Osteocyte (in vitro differentiated cells): ENCODE measurements at regions not wholly inside any gene's neighbourhood (a gene's known extent, or its start where the extent isn't known, plus 50 kb on each side); places are given as distances from the start of the nearest gene placed in this dataset.
"Not testable (repeated sequence)": the region's sequence is repeated elsewhere in the genome, so short reads cannot be mapped to it uniquely, and the experiment has no call there.

ENCODE experiments used
- DNase-seq: peaks from one replicate; pipeline ENCODE4 v3.0.0; 2021; ENCODE audit warnings: mixed read lengths; ENCODE audit not compliant: unreplicated experiment; ENCODE audit errors: extremely low spot score
- H3K27ac Mint-ChIP-seq: one replicate; pipeline ENCODE4 v1.8.0; 2021; ENCODE audit warnings: mild to moderate bottlenecking, mixed read lengths; ENCODE audit not compliant: unreplicated experiment
- H3K27me3 Mint-ChIP-seq: one replicate; pipeline ENCODE4 v1.8.0; 2021; ENCODE audit warnings: mixed read lengths; ENCODE audit not compliant: unreplicated experiment
- H3K36me3 Mint-ChIP-seq: one replicate; pipeline ENCODE4 v1.8.0; 2021; ENCODE audit warnings: mixed read lengths; ENCODE audit not compliant: unreplicated experiment
- H3K4me1 Mint-ChIP-seq: one replicate; pipeline ENCODE4 v1.8.0; 2021; ENCODE audit warnings: mixed read lengths; ENCODE audit not compliant: unreplicated experiment
- H3K4me3 Mint-ChIP-seq: one replicate; pipeline ENCODE4 v1.8.0; 2021; ENCODE audit warnings: mild to moderate bottlenecking, moderate library complexity, mixed read lengths; ENCODE audit not compliant: unreplicated experiment
- H3K9me3 Mint-ChIP-seq: one replicate; pipeline ENCODE4 v1.8.0; 2021; ENCODE audit warnings: mixed read lengths; ENCODE audit not compliant: unreplicated experiment
- CTCF ChIP-seq: fragments of 200-600 bp; sonication (generic); IDR thresholded peaks from 2 replicates; pipeline ENCODE4 v1.5.0; 2021; ENCODE audit warnings: antibody characterized with exemption, mild to moderate bottlenecking, moderate library complexity

DNA sequence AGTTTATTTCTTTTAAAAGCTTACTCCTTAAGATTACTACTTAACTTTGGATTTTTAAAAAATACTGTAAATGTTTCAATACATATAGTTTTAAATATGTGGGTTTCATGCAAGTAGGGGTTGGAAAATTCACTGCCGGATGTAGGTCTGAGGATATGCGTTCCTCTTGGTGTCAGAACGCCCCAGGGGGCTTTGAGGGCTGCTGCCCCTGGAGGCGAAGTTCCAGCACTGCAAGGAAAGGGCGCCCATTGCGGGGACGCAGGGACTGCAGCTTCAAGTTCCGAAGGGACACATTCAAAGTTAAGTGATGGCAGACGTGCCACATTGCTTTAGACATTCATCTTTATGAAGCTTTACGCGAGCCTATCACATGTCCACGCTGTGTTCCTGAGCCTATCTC lies 152.9 kb downstream of the SOD2 start:
- Mint-ChIP-seq H3K4me3 (no peak overlapping the region), H3K4me1 (no peaks in the 10 kb centered on the region), H3K36me3 (no peaks in the 10 kb centered on the region), H3K27ac (no peak overlapping the region), H3K27me3 (peaks cover 2% of the 10 kb centered on the region), H3K9me3 (no peaks in the 10 kb centered on the region)
- TF ChIP-seq CTCF = no peak
- no peak for DNase-seq

DNA sequence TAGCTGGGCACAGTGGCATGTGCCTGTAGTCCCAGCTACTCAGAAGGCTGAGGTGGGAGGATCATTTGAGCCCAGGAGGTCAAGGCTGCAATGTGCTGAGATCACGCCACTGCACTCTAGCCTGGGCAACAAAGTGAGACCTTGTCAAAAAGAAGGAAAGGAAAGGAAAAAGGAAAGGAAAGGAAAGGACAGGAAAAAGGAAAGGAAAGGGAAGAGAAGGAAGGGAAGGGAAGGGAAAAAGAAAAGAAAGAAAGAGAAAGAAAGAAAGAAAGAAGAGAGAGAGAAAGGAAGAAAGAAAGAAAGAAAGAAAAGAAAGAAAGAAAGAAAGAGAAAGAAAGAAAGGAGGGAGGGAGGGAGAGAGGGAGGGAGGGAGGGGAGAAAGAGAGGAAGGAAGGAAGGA lies 155.0 kb downstream of the SOD2 start:
- not testable (repeated sequence) for H3K27ac Mint-ChIP-seq, H3K27me3 Mint-ChIP-seq, H3K4me1 Mint-ChIP-seq, H3K4me3 Mint-ChIP-seq, DNase-seq, H3K36me3 Mint-ChIP-seq, H3K9me3 Mint-ChIP-seq

GRCh38 chr6:159535656-159536350 lies 157.2 kb downstream of the SOD2 start:
- no peak overlapping the region for H3K27ac Mint-ChIP-seq
- no peaks in the 10 kb centered on the region for H3K4me1 Mint-ChIP-seq
- H3K27me3 Mint-ChIP-seq = peaks cover 2% of the 10 kb centered on the region
- TF ChIP-seq CTCF = no peak
- H3K36me3 Mint-ChIP-seq = no peaks in the 10 kb centered on the region
- no peak for DNase-seq
- H3K4me3 Mint-ChIP-seq = no peak overlapping the region
- H3K9me3 Mint-ChIP-seq = no peaks in the 10 kb centered on the region

DNA sequence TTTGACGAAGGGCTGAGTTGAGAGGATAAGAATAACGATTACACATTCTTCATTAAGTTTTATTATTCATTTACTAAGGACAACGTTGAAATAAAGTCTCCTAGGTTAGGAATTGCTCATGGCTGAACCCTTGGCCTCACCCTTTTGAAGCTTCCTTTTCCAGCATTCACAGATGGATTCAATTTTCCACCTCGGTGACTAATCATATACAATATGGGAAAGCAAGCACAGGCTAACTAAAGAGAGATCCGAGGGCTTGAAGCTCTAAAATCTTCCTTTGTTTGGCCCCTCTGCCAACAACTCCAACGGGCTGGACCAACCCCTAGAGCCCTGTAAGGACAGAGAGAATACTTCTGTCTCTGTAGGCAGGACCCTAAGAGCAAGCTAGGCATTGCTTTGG lies 159.5 kb downstream of the SOD2 start:
- DNase-seq = no peak
- no peak overlapping the region for H3K4me3 Mint-ChIP-seq
- H3K36me3 Mint-ChIP-seq = no peaks in the 10 kb centered on the region
- peaks cover 2% of the 10 kb centered on the region for H3K27me3 Mint-ChIP-seq
- H3K9me3 Mint-ChIP-seq = no peaks in the 10 kb centered on the region
- H3K27ac Mint-ChIP-seq = no peak overlapping the region
- no peaks in the 10 kb centered on the region for H3K4me1 Mint-ChIP-seq
- TF ChIP-seq CTCF = no peak

DNA sequence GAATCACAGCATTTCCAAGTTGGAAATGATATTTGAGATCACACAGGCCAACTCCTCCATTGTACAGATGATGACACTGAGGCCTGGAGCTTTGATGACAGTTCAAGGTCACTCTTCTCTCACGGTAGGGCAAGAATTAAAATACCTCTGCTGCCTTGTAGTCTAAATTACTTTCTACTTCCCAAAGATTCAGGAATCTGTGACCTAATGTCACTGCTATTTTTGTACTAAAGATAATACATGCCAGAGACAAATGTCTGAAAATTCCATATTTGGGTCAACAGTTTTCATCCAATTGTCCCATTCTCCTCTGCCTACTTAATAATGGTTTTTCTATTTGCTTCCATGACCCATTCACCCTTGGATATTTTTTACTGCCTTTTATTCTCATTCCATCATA lies 160.0 kb downstream of the SOD2 start:
- Mint-ChIP-seq H3K9me3 (no peaks in the 10 kb centered on the region), H3K27me3 (peaks cover 2% of the 10 kb centered on the region), H3K27ac (no peak overlapping the region), H3K4me3 (no peak overlapping the region), H3K4me1 (no peaks in the 10 kb centered on the region), H3K36me3 (no peaks in the 10 kb centered on the region)
- no peak for TF ChIP-seq CTCF
- DNase-seq = no peak

GRCh38 chr6:159532155-159532554 lies 160.9 kb downstream of the SOD2 start:
- no peaks in the 10 kb centered on the region for H3K9me3 Mint-ChIP-seq
- H3K4me1 Mint-ChIP-seq = no peaks in the 10 kb centered on the region
- H3K27ac Mint-ChIP-seq = no peak overlapping the region

More at GRCh38 chr6:159532155-159532554, 160.9 kb downstream of the SOD2 start:
- no peak for DNase-seq
- Mint-ChIP-seq H3K4me3 (no peak overlapping the region), H3K36me3 (no peaks in the 10 kb centered on the region), H3K27me3 (peaks cover 2% of the 10 kb centered on the region)
- TF ChIP-seq CTCF = no peak
